NCI-H2196 treated with DMSO at 0.1 percent for 48 hours (cell line): ENCODE measurements at regions not wholly inside any gene's neighbourhood (a gene's known extent, or its start where the extent isn't known, plus 50 kb on each side); places are given as distances from the start of the nearest gene placed in this dataset.
"Not testable (repeated sequence)": the region's sequence is repeated elsewhere in the genome, so short reads cannot be mapped to it uniquely, and the experiment has no call there.

ENCODE experiments used
- DNase-seq: peaks from one replicate; lab custom pipeline; 2025; ENCODE audit not compliant: unreplicated experiment; lab: John Stamatoyannopoulos, UW

- no peak for DNase-seq
Measured at GRCh38 chr13:94824601-94825000, 112.3 kb upstream of the SOX21 start.

GRCh38 chr13:94822356-94822755 lies 110.0 kb upstream of the SOX21 start:
- no peak for DNase-seq

GRCh38 chr13:94816256-94816655 lies 103.9 kb upstream of the SOX21 start:
- DNase-seq = no peak

- no peak for DNase-seq
Measured at GRCh38 chr13:94813920-94814475, 101.7 kb upstream of the SOX21 start.

GRCh38 chr13:94811753-94812152 lies 99.4 kb upstream of the SOX21 start:
- no peak for DNase-seq

GRCh38 chr13:94800423-94800822 lies 88.1 kb upstream of the SOX21 start:
- no peak for DNase-seq

- no peak for DNase-seq
Measured at GRCh38 chr13:94799299-94799698, 87.0 kb upstream of the SOX21 start.

GRCh38 chr13:94798738-94799137 lies 86.4 kb upstream of the SOX21 start:
- DNase-seq = no peak

- DNase-seq = no peak
Measured at GRCh38 chr13:94795292-94795691, 82.9 kb upstream of the SOX21 start.

GRCh38 chr13:94786246-94786645 lies 73.9 kb upstream of the SOX21 start:
- DNase-seq = not testable (repeated sequence)

- no peak for DNase-seq
Measured at GRCh38 chr13:94784066-94784465, 71.7 kb upstream of the SOX21 start.

- DNase-seq = no peak
Measured at GRCh38 chr13:94783489-94783888, 71.1 kb upstream of the SOX21 start.

- no peak for DNase-seq
Measured at GRCh38 chr13:94780421-94780820, 68.1 kb upstream of the SOX21 start.

- no peak for DNase-seq
Measured at GRCh38 chr13:94778986-94779385, 66.6 kb upstream of the SOX21 start.

- no peak for DNase-seq
Measured at GRCh38 chr13:94778585-94778984, 66.2 kb upstream of the SOX21 start.

- DNase-seq = no peak
Measured at GRCh38 chr13:94776956-94777355, 64.6 kb upstream of the SOX21 start.

GRCh38 chr13:94776300-94776699 lies 64.0 kb upstream of the SOX21 start:
- no peak for DNase-seq

- no peak for DNase-seq
Measured at GRCh38 chr13:94765814-94766213, 53.5 kb upstream of the SOX21 start.

- DNase-seq = no peak
Measured at GRCh38 chr13:94764576-94765321, 52.4 kb upstream of the SOX21 start.
